AG04449 (cell line): ENCODE measurements at regions not wholly inside any gene's neighbourhood (a gene's known extent, or its start where the extent isn't known, plus 50 kb on each side); places are given as distances from the start of the nearest gene placed in this dataset.

Experiments used
- CTCF ChIA-PET: fragments of 350-600 bp; formaldehyde crosslinking; extraction: SDS; loops from one replicate; lab custom pipeline; 2021; ENCODE audit warnings: antibody characterized with exemption; lab: Yijun Ruan, JAX
- POLR2A ChIA-PET: fragments of 400-600, 350-600 bp; formaldehyde crosslinking; extraction: SDS; loops from one replicate; lab custom pipeline; 2020; ENCODE audit warnings: antibody characterized with exemption, inconsistent platforms; lab: Yijun Ruan, JAX
- DNase-seq: peaks from one replicate; pipeline ENCODE4 v3.0.0-alpha.2; 2010; ENCODE audit warnings: low read depth, low spot score
- H3K4me3 ChIP-seq: 2 replicates; pipeline ENCODE4 v1.5.1; 2011; ENCODE audit warnings: low read depth, mild to moderate bottlenecking, control low read depth, low read length
- TF ChIP-seq, protein P1 (sequence below): IDR thresholded peaks from one replicate; pipeline ENCODE4 v1.5.1; 2011; ENCODE audit warnings: mild to moderate bottlenecking, moderate library complexity, low read length, control low read depth, inconsistent platforms; ENCODE audit not compliant: insufficient read depth; ENCODE audit errors: missing control alignments

DNA sequence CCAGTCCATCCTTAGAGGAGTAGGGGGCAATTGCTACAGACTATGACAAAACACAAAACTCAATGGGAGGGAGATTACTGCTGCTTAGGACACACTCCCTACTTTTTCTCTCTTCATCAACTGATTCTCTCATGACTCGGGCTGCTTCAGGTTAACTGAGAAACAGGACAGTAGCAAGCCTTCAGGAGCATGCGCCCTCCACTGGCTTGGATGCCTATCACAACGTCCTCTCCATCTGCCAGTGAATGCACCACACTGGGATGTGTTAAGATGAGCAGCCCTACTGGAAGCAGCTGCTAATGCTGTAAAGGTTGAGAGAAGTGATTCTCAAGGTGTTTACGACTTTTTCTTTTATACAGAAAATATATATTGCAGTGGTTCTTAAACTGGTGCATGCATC, 542.3 kb downstream of the EDEM1 start:
- DNase-seq = no peak
- H3K4me3 ChIP-seq = no peak overlapping the region
- ChIA-PET CTCF (no interaction called here), POLR2A (no interaction called here)
- TF ChIP-seq, protein P1, sequence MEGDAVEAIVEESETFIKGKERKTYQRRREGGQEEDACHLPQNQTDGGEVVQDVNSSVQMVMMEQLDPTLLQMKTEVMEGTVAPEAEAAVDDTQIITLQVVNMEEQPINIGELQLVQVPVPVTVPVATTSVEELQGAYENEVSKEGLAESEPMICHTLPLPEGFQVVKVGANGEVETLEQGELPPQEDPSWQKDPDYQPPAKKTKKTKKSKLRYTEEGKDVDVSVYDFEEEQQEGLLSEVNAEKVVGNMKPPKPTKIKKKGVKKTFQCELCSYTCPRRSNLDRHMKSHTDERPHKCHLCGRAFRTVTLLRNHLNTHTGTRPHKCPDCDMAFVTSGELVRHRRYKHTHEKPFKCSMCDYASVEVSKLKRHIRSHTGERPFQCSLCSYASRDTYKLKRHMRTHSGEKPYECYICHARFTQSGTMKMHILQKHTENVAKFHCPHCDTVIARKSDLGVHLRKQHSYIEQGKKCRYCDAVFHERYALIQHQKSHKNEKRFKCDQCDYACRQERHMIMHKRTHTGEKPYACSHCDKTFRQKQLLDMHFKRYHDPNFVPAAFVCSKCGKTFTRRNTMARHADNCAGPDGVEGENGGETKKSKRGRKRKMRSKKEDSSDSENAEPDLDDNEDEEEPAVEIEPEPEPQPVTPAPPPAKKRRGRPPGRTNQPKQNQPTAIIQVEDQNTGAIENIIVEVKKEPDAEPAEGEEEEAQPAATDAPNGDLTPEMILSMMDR = no peak

DNA sequence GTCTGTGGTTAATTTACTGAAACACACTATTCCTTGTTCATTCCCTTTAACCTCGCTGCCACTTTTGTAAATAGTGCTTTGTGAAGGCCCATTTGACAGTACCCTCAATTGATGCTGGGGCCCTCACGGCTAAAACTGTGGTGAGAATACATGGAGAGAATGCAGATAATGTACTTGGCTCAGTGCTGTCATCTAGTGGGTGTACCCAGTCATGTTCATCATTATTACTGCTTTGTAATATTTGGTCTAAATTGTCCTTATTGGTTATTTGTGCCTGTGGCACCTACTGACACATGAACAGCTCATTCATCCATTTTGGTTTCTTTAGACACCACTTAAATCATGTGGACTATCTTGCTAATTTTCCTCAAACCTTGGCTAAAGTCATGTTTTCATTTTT, 543.6 kb downstream of the EDEM1 start:
- ChIA-PET POLR2A (no interaction called here), CTCF (no interaction called here)
- no peak for DNase-seq

DNA sequence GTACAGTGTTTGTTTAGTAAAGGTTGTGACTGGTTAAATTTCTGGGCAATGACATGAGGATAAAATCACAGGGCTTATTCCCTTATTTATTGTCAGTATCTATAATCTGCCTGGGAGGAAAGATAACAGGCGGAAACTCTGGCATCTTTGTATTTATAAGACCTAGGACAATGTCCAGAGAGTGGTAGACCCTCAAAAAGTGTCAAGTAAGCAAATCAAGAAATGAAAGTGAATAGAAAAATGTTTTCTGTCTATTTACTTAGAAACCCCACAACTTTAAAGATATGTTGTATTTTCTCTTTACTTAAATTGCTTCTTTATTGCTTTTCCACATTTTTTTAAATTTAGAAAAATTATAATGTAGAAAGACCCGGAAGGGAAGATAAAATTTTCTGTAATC, 544.6 kb downstream of the EDEM1 start:
- CTCF ChIA-PET = no interaction called here

More for the DNA sequence above, 543.6 kb downstream of the EDEM1 start:
- TF ChIP-seq, protein P1 = no peak
- no peak overlapping the region for H3K4me3 ChIP-seq

DNA sequence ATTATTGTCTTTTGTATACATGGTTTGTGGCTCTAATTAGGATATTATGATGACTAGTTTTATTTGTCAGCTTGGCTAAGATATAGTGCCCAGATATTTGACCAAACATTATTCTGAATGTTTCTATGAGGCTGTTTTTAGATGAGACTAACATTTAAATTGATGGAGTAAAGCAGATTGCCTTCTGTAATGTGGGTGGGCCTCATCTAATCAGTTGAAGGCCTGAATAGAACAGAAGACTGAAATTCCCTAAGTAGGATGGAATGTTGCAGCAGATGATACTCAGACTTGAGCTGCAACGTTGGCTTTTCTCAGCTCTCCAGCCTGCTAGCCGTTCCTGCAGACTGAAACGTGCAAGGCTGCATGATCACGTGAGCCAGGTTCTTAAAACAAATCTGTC, 546.5 kb downstream of the EDEM1 start:
- POLR2A ChIA-PET = no interaction called here
- DNase-seq = no peak
- CTCF ChIA-PET = no interaction called here
- TF ChIP-seq, protein P1 = no peak
- no peak overlapping the region for H3K4me3 ChIP-seq

More for the DNA sequence above, 544.6 kb downstream of the EDEM1 start:
- TF ChIP-seq, protein P1 = no peak
- H3K4me3 ChIP-seq = no peak overlapping the region
- no peak for DNase-seq
- POLR2A ChIA-PET = no interaction called here

DNA sequence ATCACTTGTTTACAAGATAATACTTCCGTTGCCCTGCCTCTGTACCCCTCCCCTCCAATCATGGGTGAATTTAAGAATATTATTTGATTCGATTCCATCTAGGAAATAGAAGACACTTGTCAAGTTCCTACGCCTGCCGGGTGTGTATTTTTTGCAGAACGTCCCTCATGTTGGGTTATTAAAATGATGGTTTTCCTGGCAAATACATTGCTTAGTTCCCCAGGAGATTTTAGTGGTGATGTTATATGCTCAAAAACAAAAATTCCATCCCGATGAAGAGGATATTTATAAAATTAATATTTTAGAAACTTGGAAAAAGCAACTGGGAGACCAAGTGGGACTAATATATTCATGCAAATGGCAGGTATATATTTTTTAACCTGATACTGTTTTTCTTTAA, 548.4 kb downstream of the EDEM1 start:
- CTCF ChIA-PET = no interaction called here
- TF ChIP-seq, protein P1 = no peak
- no peak overlapping the region for H3K4me3 ChIP-seq

DNA sequence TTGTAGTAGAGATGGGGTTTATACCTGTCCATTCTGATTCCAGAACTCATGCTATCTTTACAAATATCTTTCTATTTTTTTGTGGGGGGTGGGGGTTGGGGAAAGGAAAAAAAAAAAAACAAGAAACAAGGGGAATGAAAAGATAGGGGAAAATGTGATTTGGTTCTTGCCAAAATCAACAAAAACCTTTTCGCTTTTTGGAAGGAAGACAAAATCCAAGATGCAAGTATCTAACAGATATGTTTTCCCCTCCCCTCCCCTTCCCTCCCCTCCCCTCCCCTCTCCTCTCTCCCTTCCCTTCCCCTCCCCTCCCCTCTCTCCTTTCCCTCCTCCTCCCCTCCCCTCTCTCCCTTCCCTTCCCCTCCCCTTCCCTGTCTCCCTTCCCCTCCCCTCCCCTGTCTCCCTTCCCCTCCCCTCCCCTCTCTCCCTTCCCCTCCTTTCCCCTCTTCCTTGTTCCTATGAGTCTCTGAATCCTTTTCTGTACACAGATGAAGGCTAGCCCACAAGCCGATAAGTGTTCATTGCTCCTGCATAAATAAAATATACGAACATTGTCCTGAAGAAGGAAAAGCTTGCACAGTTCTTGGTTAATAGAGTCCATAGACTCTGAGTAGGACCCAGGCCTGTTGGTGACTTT, 551.9 kb downstream of the EDEM1 start:
- DNase-seq = no peak
- H3K4me3 ChIP-seq = no peak overlapping the region
- TF ChIP-seq, protein P1 = no peak
- CTCF ChIA-PET = no interaction called here
- POLR2A ChIA-PET = no interaction called here

More for the DNA sequence above, 548.4 kb downstream of the EDEM1 start:
- POLR2A ChIA-PET = no interaction called here
- no peak for DNase-seq
